ENCODE measurements at regions not wholly inside any gene's neighbourhood (a gene's known extent, or its start where the extent isn't known, plus 50 kb on each side); places are given as distances from the start of the nearest gene placed in this dataset.

DNA sequence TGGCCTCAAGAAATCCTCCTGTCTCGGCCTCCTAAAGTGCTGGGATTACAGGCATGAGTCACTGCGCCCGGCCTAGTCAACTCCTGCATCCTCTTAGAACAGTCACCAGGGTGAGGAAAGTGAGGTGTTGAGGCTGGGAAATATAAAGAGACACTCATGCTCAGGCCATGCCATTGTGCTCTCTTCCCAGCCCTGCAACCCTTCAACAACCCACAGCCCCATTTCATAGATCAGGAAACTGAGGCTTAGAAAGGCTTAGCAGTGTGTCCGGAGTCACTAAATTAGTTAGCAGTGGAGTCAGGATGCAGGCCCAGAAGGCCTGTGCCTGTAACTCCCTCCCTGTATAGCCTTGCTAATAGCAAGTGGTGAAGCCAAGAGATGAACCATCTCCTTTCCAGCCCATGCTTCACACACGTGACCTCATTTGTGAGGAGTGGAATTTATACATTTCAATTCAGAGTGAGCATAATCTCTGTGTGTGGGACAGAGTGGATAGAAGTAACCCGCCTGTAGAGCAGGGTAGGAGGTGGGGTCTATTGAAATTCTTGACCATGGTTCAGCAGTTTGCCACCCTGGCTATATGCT, 51.7 kb upstream of the USP3 start:
- H3K27ac ChIP-seq = no peak overlapping the region
- DNase-seq = no peak
- no peaks in the 10 kb centered on the region for H3K36me3 ChIP-seq
- intact Hi-C loops (cut with DNase I) = no loop called here
- H3K4me1 ChIP-seq = peaks cover 12% of the 10 kb centered on the region
- H3K27me3 ChIP-seq (ENCODE audit: low read depth) = no peaks in the 10 kb centered on the region
- H3K4me3 ChIP-seq = no peak overlapping the region
- H3K9me3 ChIP-seq = no peaks in the 10 kb centered on the region
- TF ChIP-seq, protein P1, sequence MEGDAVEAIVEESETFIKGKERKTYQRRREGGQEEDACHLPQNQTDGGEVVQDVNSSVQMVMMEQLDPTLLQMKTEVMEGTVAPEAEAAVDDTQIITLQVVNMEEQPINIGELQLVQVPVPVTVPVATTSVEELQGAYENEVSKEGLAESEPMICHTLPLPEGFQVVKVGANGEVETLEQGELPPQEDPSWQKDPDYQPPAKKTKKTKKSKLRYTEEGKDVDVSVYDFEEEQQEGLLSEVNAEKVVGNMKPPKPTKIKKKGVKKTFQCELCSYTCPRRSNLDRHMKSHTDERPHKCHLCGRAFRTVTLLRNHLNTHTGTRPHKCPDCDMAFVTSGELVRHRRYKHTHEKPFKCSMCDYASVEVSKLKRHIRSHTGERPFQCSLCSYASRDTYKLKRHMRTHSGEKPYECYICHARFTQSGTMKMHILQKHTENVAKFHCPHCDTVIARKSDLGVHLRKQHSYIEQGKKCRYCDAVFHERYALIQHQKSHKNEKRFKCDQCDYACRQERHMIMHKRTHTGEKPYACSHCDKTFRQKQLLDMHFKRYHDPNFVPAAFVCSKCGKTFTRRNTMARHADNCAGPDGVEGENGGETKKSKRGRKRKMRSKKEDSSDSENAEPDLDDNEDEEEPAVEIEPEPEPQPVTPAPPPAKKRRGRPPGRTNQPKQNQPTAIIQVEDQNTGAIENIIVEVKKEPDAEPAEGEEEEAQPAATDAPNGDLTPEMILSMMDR (IDR thresholded peaks at IDR 0.05) = no peak
- ATAC-seq = no peak

DNA sequence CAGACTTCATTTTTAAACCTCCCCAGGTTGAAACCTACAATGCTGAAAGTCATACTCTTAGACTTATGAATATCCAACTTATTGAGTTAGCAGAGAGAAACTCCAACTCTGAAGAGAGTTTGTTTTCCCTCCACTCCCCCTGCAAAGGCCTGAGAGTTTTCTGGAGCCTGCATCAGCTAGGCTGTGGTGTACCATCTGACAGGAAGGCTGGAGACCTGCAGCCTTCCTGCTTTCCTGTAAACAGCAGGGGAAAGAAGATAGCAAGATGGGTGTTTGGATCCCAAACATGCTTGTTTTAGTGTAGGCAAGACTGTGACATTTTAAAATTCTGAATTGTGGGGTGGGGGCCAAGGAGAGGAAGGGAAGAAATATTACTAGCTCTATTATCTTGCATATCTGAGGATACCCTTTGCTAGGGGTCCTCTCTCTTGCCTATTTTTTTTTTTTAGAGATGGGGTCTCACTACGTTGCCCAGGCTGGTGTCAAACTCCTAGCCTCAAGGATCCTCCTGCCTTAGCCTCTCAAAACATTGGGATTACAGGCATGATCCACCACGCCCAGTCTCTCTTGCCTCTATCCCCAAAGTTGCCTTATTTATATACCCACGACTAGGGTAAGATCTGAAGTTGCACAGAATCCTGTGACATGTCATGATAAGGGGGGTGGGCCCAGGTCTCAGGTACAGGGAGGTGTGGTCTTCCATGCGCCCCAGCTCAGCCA, 51.0 kb upstream of the USP3 start:
- TF ChIP-seq, protein P1 (IDR thresholded peaks at IDR 0.05) = no peak
- Histone ChIP-seq H3K27me3 (ENCODE audit: low read depth) (no peaks in the 10 kb centered on the region), H3K36me3 (no peaks in the 10 kb centered on the region), H3K4me1 (peaks cover 7% of the 10 kb centered on the region), H3K27ac (no peak overlapping the region), H3K4me3 (no peak overlapping the region), H3K9me3 (no peaks in the 10 kb centered on the region)
- no peak for DNase-seq
- ATAC-seq = no peak
- intact Hi-C loops (cut with DNase I) = no loop called here

DNA sequence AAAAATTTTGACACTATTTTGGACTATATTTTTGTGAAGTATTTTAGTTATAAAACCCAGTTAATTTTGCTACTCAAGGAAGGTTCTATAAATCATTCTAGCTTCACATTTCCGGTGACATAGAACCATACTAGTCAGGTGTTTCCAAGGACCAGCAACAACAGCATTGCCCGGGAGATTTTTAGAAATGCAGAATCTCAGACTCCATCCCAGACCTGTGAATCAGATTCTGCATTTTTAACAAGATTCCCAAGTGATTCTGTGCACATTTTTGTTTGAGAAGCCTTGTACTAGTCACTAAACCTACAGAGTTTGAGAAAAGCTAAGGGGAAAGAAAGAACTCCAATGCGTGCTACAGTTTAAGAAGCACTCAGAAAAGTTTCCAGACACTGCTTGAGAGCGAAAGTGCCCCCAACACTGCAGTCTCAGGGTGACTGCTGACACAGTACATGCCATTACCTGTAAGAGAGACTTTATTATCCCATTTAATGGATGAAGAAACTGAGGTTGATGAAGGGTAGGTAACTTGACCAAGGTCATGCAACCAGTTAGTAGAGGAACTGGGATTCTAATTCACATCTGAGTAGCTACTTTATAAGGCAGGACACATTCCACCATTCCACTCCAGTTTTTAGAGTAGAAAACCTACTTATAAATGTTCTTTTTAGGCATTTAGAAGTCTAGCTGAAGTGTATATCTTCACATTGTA, 49.7 kb upstream of the USP3 start:
- DNase-seq (no peak), ATAC-seq (no peak)
- Histone ChIP-seq H3K36me3 (no peaks in the 10 kb centered on the region), H3K27me3 (ENCODE audit: low read depth) (no peaks in the 10 kb centered on the region), H3K4me1 (peaks cover 5% of the 10 kb centered on the region), H3K9me3 (no peaks in the 10 kb centered on the region), H3K4me3 (no peak overlapping the region), H3K27ac (no peak overlapping the region)
- intact Hi-C loops (cut with DNase I) = no loop called here
- TF ChIP-seq, protein P1 (IDR thresholded peaks at IDR 0.05) = no peak

Measured in lower lobe of right lung (tissue), 2 donors.